ENCODE measurements at regions not wholly inside any gene's neighbourhood (a gene's known extent, or its start where the extent isn't known, plus 50 kb on each side); places are given as distances from the start of the nearest gene placed in this dataset.

DNA sequence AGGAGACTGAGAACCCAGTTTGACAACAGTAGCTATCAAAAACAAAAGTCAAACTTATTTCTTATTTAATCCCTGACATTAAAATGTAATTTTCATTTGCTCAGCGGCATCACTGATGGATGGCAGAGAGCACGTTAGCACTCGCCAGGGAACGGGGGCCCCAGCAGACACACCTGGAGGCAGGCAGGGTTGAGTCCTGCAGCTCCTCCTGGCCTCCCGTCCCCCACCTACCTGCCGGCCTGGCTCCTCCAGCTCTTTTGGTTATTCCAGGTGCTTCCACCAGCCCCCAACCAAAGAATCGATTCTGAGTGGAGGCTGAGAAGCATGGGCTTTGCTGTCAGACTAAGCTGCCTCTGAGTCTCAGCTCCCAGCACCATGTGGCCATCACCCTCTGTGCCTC is 113.6 kb downstream of the PHETA1 start:
- WGBS, 2 donors (ENCODE audit: low coverage in 1 of 2): 58% methylated on average over 7 of the region's 7 CpGs; no CpG with 5 or more reads in 1 of the 2 donors
- Histone ChIP-seq H3K9me3 (no peaks in the 10 kb centered on the region), H3K27ac (no peak overlapping the region), H3K4me3 (no peak overlapping the region), H3K27me3 (no peaks in the 10 kb centered on the region), H3K36me3 (no peaks in the 10 kb centered on the region), H3K4me1 (no peaks in the 10 kb centered on the region)
- DNase-seq: no peak
- no peak for TF ChIP-seq POLR2AphosphoS5 (IDR thresholded peaks at IDR 0.05)
- TF ChIP-seq, protein P1, sequence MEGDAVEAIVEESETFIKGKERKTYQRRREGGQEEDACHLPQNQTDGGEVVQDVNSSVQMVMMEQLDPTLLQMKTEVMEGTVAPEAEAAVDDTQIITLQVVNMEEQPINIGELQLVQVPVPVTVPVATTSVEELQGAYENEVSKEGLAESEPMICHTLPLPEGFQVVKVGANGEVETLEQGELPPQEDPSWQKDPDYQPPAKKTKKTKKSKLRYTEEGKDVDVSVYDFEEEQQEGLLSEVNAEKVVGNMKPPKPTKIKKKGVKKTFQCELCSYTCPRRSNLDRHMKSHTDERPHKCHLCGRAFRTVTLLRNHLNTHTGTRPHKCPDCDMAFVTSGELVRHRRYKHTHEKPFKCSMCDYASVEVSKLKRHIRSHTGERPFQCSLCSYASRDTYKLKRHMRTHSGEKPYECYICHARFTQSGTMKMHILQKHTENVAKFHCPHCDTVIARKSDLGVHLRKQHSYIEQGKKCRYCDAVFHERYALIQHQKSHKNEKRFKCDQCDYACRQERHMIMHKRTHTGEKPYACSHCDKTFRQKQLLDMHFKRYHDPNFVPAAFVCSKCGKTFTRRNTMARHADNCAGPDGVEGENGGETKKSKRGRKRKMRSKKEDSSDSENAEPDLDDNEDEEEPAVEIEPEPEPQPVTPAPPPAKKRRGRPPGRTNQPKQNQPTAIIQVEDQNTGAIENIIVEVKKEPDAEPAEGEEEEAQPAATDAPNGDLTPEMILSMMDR (IDR thresholded peaks at IDR 0.05): no peak
- no peak for TF ChIP-seq POLR2A (IDR thresholded peaks at IDR 0.05)
- TF ChIP-seq EP300 (IDR thresholded peaks at IDR 0.05; ENCODE audit: low read depth): no peak
- in situ Hi-C loops (cut with MboI; ENCODE audit: low pct_ligation_motif_present in 1 of 4, low pct_unique_long_range_greater_than_20kb in 1 of 4, low sequenced_read_pairs in 3 of 4) (no loop called here), intact Hi-C loops (cut with DNase I; ENCODE audit: low total_unique reads) (no loop called here)

DNA sequence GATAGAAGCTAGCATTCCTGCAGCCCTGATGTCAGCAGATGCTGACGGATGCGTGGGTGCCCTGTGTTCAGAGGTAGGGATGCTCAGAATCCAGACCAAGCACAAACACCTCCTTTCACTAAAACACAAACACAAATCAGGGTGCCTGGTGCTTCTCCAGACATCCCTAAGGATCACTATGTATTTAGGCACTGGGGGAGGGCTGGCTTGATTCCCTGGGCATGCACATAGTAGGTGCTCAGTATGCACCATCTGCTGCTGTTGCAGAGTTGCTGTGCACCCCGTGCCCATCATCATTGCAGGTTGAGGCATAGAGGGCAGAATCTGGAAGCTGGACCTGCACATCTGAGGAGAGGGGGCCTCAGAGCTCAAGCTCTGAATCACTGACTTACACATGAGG is 114.8 kb downstream of the PHETA1 start:
- in situ Hi-C loops (cut with MboI; ENCODE audit: low pct_ligation_motif_present in 1 of 4, low pct_unique_long_range_greater_than_20kb in 1 of 4, low sequenced_read_pairs in 3 of 4): no loop called here
- TF ChIP-seq POLR2AphosphoS5 (IDR thresholded peaks at IDR 0.05): no peak
- no peak for DNase-seq
- no peak overlapping the region for H3K4me3 ChIP-seq
- intact Hi-C loops (cut with DNase I; ENCODE audit: low total_unique reads): loop anchor here (5.0 kb wide), 1 partner anchor 1152 kb away; no protein-coding TSS in a partner anchor
- H3K4me1 ChIP-seq: no peaks in the 10 kb centered on the region
- 38% methylated on average over 3 of the region's 3 CpGs; no CpG with 5 or more reads in 1 of the 2 donors for WGBS, 2 donors (ENCODE audit: low coverage in 1 of 2)
- no peaks in the 10 kb centered on the region for H3K36me3 ChIP-seq
- no peaks in the 10 kb centered on the region for H3K27me3 ChIP-seq
- no peak overlapping the region for H3K27ac ChIP-seq
- H3K9me3 ChIP-seq: no peaks in the 10 kb centered on the region

DNA sequence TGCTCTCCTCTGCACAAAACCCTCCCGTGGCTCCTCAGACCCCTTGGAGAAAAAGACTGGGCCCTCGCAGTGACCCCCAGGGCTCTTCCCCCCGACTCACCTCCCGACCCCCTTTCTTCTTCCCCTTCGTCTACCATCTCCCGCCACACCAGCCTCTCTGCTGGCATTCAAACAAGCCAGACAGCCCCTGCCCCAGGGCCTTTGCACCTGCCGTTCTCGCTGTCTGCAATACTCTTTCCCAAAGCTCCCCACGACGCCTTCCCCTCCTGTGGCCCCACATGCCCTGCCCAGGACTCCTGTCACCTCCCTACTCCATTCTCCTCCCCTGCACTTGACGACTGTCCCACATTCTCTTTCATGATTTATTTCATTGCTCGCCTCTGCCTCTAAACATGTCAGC is 115.7 kb downstream of the PHETA1 start:
- in situ Hi-C loops (cut with MboI; ENCODE audit: low pct_ligation_motif_present in 1 of 4, low pct_unique_long_range_greater_than_20kb in 1 of 4, low sequenced_read_pairs in 3 of 4): no loop called here
- intact Hi-C loops (cut with DNase I; ENCODE audit: low total_unique reads): loop anchor here (5.0 kb wide), 1 partner anchor 1151 kb away; no protein-coding TSS in a partner anchor
- Histone ChIP-seq H3K36me3 (no peaks in the 10 kb centered on the region), H3K4me3 (no peak overlapping the region), H3K27ac (no peak overlapping the region), H3K27me3 (no peaks in the 10 kb centered on the region), H3K9me3 (no peaks in the 10 kb centered on the region), H3K4me1 (no peaks in the 10 kb centered on the region)
- DNase-seq: no peak
- 61 to 84% methylated on average over 5 to 12 of the region's 12 CpGs for WGBS, 2 donors (ENCODE audit: low coverage in 1 of 2)
- TF ChIP-seq, protein P1 (IDR thresholded peaks at IDR 0.05): no peak
- no peak for TF ChIP-seq POLR2AphosphoS5 (IDR thresholded peaks at IDR 0.05)
- no peak for TF ChIP-seq EP300 (IDR thresholded peaks at IDR 0.05; ENCODE audit: low read depth)
- TF ChIP-seq POLR2A (IDR thresholded peaks at IDR 0.05): no peak

DNA sequence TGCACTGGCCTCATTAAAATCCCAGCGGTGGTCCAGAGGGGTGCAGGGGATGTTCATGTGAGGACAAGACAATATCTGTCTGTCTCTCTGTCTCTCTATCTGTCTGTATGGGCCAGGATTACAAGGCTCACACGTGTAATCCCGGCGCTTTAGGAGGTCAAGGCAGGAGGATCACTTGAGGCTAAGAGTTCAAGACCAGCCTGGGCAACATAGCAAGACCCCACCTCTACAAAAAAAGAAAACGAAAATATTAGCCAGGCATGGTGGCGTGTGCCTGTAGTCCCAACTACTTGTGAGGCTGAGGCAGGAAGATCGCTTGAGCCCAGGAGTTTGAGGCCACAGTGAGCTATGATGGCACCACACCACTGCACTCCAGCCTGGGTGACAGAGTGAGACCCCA is 117.1 kb downstream of the PHETA1 start:
- no peak overlapping the region for H3K4me3 ChIP-seq
- no peak for TF ChIP-seq POLR2A (IDR thresholded peaks at IDR 0.05)
- TF ChIP-seq EP300 (IDR thresholded peaks at IDR 0.05; ENCODE audit: low read depth): no peak
- no peak for TF ChIP-seq POLR2AphosphoS5 (IDR thresholded peaks at IDR 0.05)
- TF ChIP-seq, protein P1 (IDR thresholded peaks at IDR 0.05): no peak
- H3K4me1 ChIP-seq: no peaks in the 10 kb centered on the region
- no peak for DNase-seq
- H3K27me3 ChIP-seq: no peaks in the 10 kb centered on the region
- 89 to 93% methylated on average over 6 to 7 of the region's 7 CpGs for WGBS, 2 donors (ENCODE audit: low coverage in 1 of 2)
- H3K9me3 ChIP-seq: no peaks in the 10 kb centered on the region
- H3K36me3 ChIP-seq: no peaks in the 10 kb centered on the region
- intact Hi-C loops (cut with DNase I; ENCODE audit: low total_unique reads): loop anchor here (5.0 kb wide), 1 partner anchor 1149 kb away; no protein-coding TSS in a partner anchor
- H3K27ac ChIP-seq: no peak overlapping the region
- in situ Hi-C loops (cut with MboI; ENCODE audit: low pct_ligation_motif_present in 1 of 4, low pct_unique_long_range_greater_than_20kb in 1 of 4, low sequenced_read_pairs in 3 of 4): no loop called here

All from transverse colon (tissue), 4 donors.